NB4 (cell line): ENCODE measurements at regions not wholly inside any gene's neighbourhood (a gene's known extent, or its start where the extent isn't known, plus 50 kb on each side); places are given as distances from the start of the nearest gene placed in this dataset.

ENCODE experiments used
- MYC ChIP-seq: IDR thresholded peaks from 2 replicates; pipeline ENCODE4 v1.6.1; 2011; ENCODE audit warnings: low read depth, low read length
- POLR2A ChIP-seq: IDR thresholded peaks from 2 replicates; pipeline ENCODE4 v1.6.1; 2011; ENCODE audit warnings: mild to moderate bottlenecking; ENCODE audit not compliant: insufficient read length; ENCODE audit errors: extremely low read depth
- TF ChIP-seq, protein P1 (sequence below): IDR thresholded peaks from one replicate; pipeline ENCODE4 v1.5.1; 2012; ENCODE audit warnings: low read depth, low read length
- TF ChIP-seq, protein P2 (sequence below): IDR thresholded peaks from 2 replicates; pipeline ENCODE4 v1.6.1; 2011; ENCODE audit warnings: low read depth, low read length

DNA sequence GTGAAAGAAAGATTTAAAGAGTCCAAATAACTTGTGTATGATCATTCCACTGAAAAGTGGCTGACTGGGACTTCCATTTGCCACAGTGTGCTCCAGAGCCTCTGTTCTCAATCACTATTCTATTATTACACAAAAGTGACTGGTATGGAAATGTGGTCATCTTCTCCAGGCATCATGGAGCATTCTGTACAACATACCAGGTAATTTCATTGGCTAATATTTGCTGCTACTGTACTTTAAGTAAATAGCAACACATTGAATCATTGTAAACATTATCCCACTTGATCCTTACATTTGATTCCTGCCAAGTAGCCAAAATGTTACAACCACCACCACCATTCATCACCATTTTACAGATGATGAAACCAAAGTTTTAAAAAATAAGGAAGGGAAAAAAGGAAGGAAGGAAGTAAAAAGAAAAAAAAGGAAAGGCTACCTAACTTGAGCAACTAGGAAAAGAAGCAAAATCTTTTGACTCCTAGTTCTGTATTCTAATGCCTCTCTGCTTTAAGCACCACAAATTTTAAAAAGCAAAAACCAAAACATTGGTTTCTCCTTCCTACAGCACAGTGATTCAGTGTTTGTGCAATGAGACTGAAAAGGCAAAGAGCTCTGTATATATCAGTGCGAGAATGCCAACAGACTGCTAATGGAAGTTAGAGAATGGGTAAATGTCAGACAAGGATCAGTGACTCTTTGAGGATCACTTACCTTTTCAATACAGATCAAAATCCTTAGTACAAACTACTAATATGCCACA lies 361.4 kb upstream of the PTBP2 start:
- no peak for TF ChIP-seq POLR2A
- TF ChIP-seq, protein P1, sequence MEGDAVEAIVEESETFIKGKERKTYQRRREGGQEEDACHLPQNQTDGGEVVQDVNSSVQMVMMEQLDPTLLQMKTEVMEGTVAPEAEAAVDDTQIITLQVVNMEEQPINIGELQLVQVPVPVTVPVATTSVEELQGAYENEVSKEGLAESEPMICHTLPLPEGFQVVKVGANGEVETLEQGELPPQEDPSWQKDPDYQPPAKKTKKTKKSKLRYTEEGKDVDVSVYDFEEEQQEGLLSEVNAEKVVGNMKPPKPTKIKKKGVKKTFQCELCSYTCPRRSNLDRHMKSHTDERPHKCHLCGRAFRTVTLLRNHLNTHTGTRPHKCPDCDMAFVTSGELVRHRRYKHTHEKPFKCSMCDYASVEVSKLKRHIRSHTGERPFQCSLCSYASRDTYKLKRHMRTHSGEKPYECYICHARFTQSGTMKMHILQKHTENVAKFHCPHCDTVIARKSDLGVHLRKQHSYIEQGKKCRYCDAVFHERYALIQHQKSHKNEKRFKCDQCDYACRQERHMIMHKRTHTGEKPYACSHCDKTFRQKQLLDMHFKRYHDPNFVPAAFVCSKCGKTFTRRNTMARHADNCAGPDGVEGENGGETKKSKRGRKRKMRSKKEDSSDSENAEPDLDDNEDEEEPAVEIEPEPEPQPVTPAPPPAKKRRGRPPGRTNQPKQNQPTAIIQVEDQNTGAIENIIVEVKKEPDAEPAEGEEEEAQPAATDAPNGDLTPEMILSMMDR = no peak
- TF ChIP-seq, protein P2, sequence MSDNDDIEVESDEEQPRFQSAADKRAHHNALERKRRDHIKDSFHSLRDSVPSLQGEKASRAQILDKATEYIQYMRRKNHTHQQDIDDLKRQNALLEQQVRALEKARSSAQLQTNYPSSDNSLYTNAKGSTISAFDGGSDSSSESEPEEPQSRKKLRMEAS = no peak
- no peak for TF ChIP-seq MYC
